Lung (tissue), 11 donors: ENCODE measurements at regions not wholly inside any gene's neighbourhood (a gene's known extent, or its start where the extent isn't known, plus 50 kb on each side); places are given as distances from the start of the nearest gene placed in this dataset.

ENCODE experiments used
- ATAC-seq: fragments of 200-7000 bp; cut with Tn5 transposase; one replicate; pipeline ENCODE4 v1.9.1; 2020; ENCODE audit warnings: moderate number of reproducible peaks; ENCODE audit not compliant: insufficient read depth, low FRiP score
- DNase-seq, 3 donors: peaks; one replicate each; pipeline ENCODE4 v3.0.0-alpha.2; 2013 to 2017
- H3K27ac ChIP-seq, 2 donors: one replicate each; pipeline ENCODE4 v1.5.1; 2013; ENCODE audit warnings: mild to moderate bottlenecking in 2 of 2, moderate library complexity in 2 of 2, control low read depth in 1 of 2, inconsistent platforms in 1 of 2, low read depth in 1 of 2, low read length in 1 of 2
- H3K27me3 ChIP-seq, 3 donors: one replicate each; pipeline ENCODE4 v1.5.1; 2013; ENCODE audit warnings: low read length in 2 of 3; ENCODE audit not compliant: control insufficient read depth in 3 of 3, insufficient read depth in 3 of 3
- H3K36me3 ChIP-seq, 4 donors: one replicate each; pipeline ENCODE4 v1.5.1; 2013; ENCODE audit warnings: low read length in 4 of 4, mild to moderate bottlenecking in 1 of 4, moderate library complexity in 1 of 4; ENCODE audit not compliant: control insufficient read depth in 4 of 4, insufficient read depth in 4 of 4
- H3K4me1 ChIP-seq, 5 donors: one replicate each; pipeline ENCODE4 v1.5.1; 2013; ENCODE audit warnings: low read length in 5 of 5, mild to moderate bottlenecking in 2 of 5, moderate library complexity in 1 of 5; ENCODE audit not compliant: control insufficient read depth in 5 of 5, insufficient read depth in 5 of 5
- H3K4me3 ChIP-seq: one replicate; pipeline ENCODE4 v1.5.1; 2013; ENCODE audit warnings: mild to moderate bottlenecking, control low read depth, moderate library complexity
- H3K9ac ChIP-seq, 2 donors: one replicate each; pipeline ENCODE4 v1.5.1; 2013; ENCODE audit warnings: low read length in 2 of 2, control low read depth in 1 of 2; ENCODE audit not compliant: insufficient read depth in 1 of 2
- H3K9me3 ChIP-seq, 4 donors: one replicate each; pipeline ENCODE4 v1.5.1; 2013; ENCODE audit warnings: low read length in 3 of 4, mild to moderate bottlenecking in 1 of 4, moderate library complexity in 1 of 4; ENCODE audit not compliant: control insufficient read depth in 4 of 4, insufficient read depth in 3 of 4
- CTCF ChIP-seq: IDR thresholded peaks from 2 replicates; pipeline ENCODE4 v1.5.1; 2012; ENCODE audit warnings: mild to moderate bottlenecking; ENCODE audit errors: control extremely low read depth, extremely low read depth
- WGBS, 2 donors: extraction: QIAGEN DNeasy Blood & Tissue Kit; methylation state at CpG; one replicate each; pipeline ENCODE4 v1.1.7; 2013; 5-methylcytosine and 5-hydroxymethylcytosine counted together
- donor health status: control.
- donor health status: control.
- donor health status: Bipolar disorder and iron deficiency.
- donor health status: healthy.
- donor health status: DM: yes; HTN: yes; CAD: no.

- H3K4me3 ChIP-seq, result no peak overlapping the region
- H3K9ac ChIP-seq, result no peak overlapping the region
- no peaks in the 10 kb centered on the region for H3K27me3 ChIP-seq
- no peak for TF ChIP-seq CTCF
- DNase-seq (peak in 2 of 3 donors; percentile 76 to 80), ATAC-seq (no peak)
- no peaks in the 10 kb centered on the region for H3K36me3 ChIP-seq
- peaks cover 0 to 11% (median 0%) of the 10 kb centered on the region in 5 donors for H3K4me1 ChIP-seq
- 37 to 69% methylated on average over 2 of the region's 2 CpGs for WGBS, 2 donors
- H3K9me3 ChIP-seq, result no peaks in the 10 kb centered on the region
- no peak overlapping the region for H3K27ac ChIP-seq
These were observed 907.1 kb upstream of the MBL2 start for GRCh38 chr10:53679666-53680065.

- ATAC-seq (no peak), DNase-seq (no peak)
- Histone ChIP-seq H3K9ac (no peak overlapping the region), H3K27me3 (no peaks in the 10 kb centered on the region), H3K4me1 (peaks cover 0 to 11% (median 0%) of the 10 kb centered on the region in 5 donors), H3K36me3 (no peaks in the 10 kb centered on the region), H3K4me3 (no peak overlapping the region), H3K27ac (no peak overlapping the region), H3K9me3 (peaks cover 0 to 5% (median 0%) of the 10 kb centered on the region in 4 donors)
- 0 to 51% methylated on average over 1 of the region's 1 CpG for WGBS, 2 donors
- no peak for TF ChIP-seq CTCF
These were observed 902.6 kb upstream of the MBL2 start for GRCh38 chr10:53675177-53675576.

GRCh38 chr10:53667063-53667462 lies 894.5 kb upstream of the MBL2 start:
- Histone ChIP-seq H3K27ac (no peak overlapping the region), H3K4me1 (peaks cover 0 to 10% (median 5%) of the 10 kb centered on the region in 5 donors), H3K27me3 (no peaks in the 10 kb centered on the region), H3K4me3 (no peak overlapping the region), H3K36me3 (no peaks in the 10 kb centered on the region), H3K9me3 (peaks cover 0 to 8% (median 2%) of the 10 kb centered on the region in 4 donors), H3K9ac (no peak overlapping the region)
- ATAC-seq, result no peak
- DNase-seq, result no peak
- 90 to 91% methylated on average over 2 of the region's 2 CpGs for WGBS, 2 donors
- no peak for TF ChIP-seq CTCF
